SU-DHL-6 (cell line): ENCODE measurements at regions not wholly inside any gene's neighbourhood (a gene's known extent, or its start where the extent isn't known, plus 50 kb on each side); places are given as distances from the start of the nearest gene placed in this dataset.
A peak's percentile ranks its signal among the peaks of the same experiment; 100 is the strongest.

Source experiments
- H2AFZ ChIP-seq: fragments of 200-600 bp; sonication (generic); 2 replicates; pipeline ENCODE4 v1.6.1; 2014; ENCODE audit warnings: low read depth, mild to moderate bottlenecking, moderate library complexity, mixed read lengths, antibody characterized with exemption, low read length; ENCODE audit not compliant: severe bottlenecking
- H3F3A ChIP-seq: fragments of 200-600 bp; shearing (Covaris generic); 2 replicates; pipeline ENCODE4 v1.6.0; 2016; ENCODE audit warnings: antibody characterized with exemption, mild to moderate bottlenecking; ENCODE audit not compliant: insufficient read depth
- H3K27ac ChIP-seq: fragments of 200-600 bp; sonication (generic); 2 replicates; pipeline ENCODE4 v1.5.1; 2016; ENCODE audit warnings: low read depth, mild to moderate bottlenecking, low read length, moderate library complexity, mixed read lengths
- H3K27me3 ChIP-seq: fragments of 200-600 bp; sonication (generic), shearing (Covaris generic); 2 replicates; pipeline ENCODE4 v1.6.0; 2014; ENCODE audit warnings: mild to moderate bottlenecking, low read length
- H3K36me3 ChIP-seq: fragments of 200-600 bp; sonication (generic); 2 replicates; pipeline ENCODE4 v1.6.1; 2014; ENCODE audit warnings: mild to moderate bottlenecking, low read length, mixed read lengths
- H3K4me2 ChIP-seq: fragments of 300-600, 200-600 bp; shearing (Covaris generic), sonication (generic); 2 replicates; pipeline ENCODE4 v1.6.0; 2014; ENCODE audit warnings: low read length, low read depth, mild to moderate bottlenecking; ENCODE audit not compliant: poor library complexity, severe bottlenecking
- H3K4me3 ChIP-seq: fragments of 200-600 bp; sonication (generic); 2 replicates; pipeline ENCODE4 v1.5.1; 2014; ENCODE audit warnings: antibody characterized with exemption, low read length, mild to moderate bottlenecking, mixed read lengths; ENCODE audit not compliant: insufficient read depth, poor library complexity, severe bottlenecking
- H3K79me2 ChIP-seq: fragments of 200-600 bp; sonication (generic); 2 replicates; pipeline ENCODE4 v1.6.1; 2014; ENCODE audit warnings: mild to moderate bottlenecking, low read length, moderate library complexity; ENCODE audit not compliant: insufficient read depth
- H3K9ac ChIP-seq: fragments of 200-600 bp; sonication (generic); 2 replicates; pipeline ENCODE4 v1.7.0; 2014; ENCODE audit warnings: mild to moderate bottlenecking, low read length
- H3K9me2 ChIP-seq: fragments of 200-600 bp; sonication (generic); replicated peaks from 2 replicates; pipeline ENCODE4 v1.6.1; 2014; ENCODE audit warnings: low read length; ENCODE audit not compliant: insufficient read depth
- H3K9me3 ChIP-seq: fragments of 200-600 bp; sonication (generic); 2 replicates; pipeline ENCODE4 v1.6.1; 2014; ENCODE audit warnings: low read length, mixed read lengths; ENCODE audit not compliant: insufficient read depth
- H4K20me1 ChIP-seq: fragments of 200-600 bp; sonication (generic); 2 replicates; pipeline ENCODE4 v1.6.1; 2014; ENCODE audit warnings: low read depth, mild to moderate bottlenecking, antibody characterized with exemption, low read length, moderate library complexity, mixed read lengths
- EZH2phosphoT487 ChIP-seq: fragments of 200-600 bp; sonication (generic), shearing (Covaris generic); conservative IDR thresholded peaks from 2 replicates; pipeline ENCODE4 v1.6.1; 2018; ENCODE audit warnings: mild to moderate bottlenecking, antibody characterized with exemption, low read length, moderate library complexity, mixed read lengths
- TF ChIP-seq, protein P1 (sequence below): fragments of 200-600 bp; sonication (generic); IDR thresholded peaks from one replicate; pipeline ENCODE4 v1.5.1; 2017; ENCODE audit warnings: antibody characterized with exemption, mild to moderate bottlenecking, low read length, moderate library complexity; ENCODE audit not compliant: insufficient read depth, poor library complexity, severe bottlenecking

DNA sequence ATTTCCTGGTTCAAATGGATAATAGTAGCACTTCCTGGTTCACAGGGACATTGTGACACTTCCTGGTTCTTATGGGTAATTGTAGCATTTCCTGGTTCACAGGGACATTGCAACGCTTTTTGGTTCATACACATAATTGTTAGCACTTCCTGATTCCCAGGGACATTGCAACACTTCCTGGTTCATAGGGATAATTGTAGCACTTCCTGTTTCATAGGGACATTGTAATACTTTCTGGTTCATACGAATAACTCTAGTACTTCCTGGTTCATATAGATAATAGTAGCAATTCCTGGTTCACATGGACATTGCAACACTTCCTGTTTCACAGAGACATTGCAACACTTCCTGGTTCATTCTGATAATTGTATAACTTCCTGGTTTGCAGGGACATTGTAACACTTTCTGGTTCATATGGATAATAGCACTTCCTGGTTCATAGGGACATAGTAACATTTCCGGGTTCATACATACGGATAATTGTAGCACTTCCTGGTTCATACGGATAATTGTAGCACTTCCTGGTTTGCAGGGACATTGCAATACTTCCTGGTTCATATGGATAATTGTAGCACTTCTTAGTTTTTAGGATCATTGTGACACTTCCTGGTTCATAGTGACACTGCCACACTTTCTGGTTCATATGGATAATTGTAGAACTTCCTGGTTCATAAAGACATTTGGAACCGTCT lies 61.6 kb upstream of the CD99 start:
- H3K4me2 ChIP-seq = no peak overlapping the region
- H3K79me2 ChIP-seq = no peaks in the 10 kb centered on the region
- H3K4me3 ChIP-seq = no peak overlapping the region
- peak overlapping the region; percentile 82 for H3K27ac ChIP-seq
- no peaks in the 10 kb centered on the region for H3K9me2 ChIP-seq
- peak overlapping the region; percentile 10 for H2AFZ ChIP-seq
- H4K20me1 ChIP-seq = no peaks in the 10 kb centered on the region
- peaks cover 7% of the 10 kb centered on the region for H3K36me3 ChIP-seq
- TF ChIP-seq, protein P1, sequence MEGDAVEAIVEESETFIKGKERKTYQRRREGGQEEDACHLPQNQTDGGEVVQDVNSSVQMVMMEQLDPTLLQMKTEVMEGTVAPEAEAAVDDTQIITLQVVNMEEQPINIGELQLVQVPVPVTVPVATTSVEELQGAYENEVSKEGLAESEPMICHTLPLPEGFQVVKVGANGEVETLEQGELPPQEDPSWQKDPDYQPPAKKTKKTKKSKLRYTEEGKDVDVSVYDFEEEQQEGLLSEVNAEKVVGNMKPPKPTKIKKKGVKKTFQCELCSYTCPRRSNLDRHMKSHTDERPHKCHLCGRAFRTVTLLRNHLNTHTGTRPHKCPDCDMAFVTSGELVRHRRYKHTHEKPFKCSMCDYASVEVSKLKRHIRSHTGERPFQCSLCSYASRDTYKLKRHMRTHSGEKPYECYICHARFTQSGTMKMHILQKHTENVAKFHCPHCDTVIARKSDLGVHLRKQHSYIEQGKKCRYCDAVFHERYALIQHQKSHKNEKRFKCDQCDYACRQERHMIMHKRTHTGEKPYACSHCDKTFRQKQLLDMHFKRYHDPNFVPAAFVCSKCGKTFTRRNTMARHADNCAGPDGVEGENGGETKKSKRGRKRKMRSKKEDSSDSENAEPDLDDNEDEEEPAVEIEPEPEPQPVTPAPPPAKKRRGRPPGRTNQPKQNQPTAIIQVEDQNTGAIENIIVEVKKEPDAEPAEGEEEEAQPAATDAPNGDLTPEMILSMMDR = no peak
- no peak for TF ChIP-seq EZH2phosphoT487
- no peaks in the 10 kb centered on the region for H3K27me3 ChIP-seq
- H3K9ac ChIP-seq = no peak overlapping the region
- no peaks in the 10 kb centered on the region; the same call in 1 of the 2 replicates for H3K9me3 ChIP-seq
- peaks cover 40% of the 10 kb centered on the region for H3F3A ChIP-seq

DNA sequence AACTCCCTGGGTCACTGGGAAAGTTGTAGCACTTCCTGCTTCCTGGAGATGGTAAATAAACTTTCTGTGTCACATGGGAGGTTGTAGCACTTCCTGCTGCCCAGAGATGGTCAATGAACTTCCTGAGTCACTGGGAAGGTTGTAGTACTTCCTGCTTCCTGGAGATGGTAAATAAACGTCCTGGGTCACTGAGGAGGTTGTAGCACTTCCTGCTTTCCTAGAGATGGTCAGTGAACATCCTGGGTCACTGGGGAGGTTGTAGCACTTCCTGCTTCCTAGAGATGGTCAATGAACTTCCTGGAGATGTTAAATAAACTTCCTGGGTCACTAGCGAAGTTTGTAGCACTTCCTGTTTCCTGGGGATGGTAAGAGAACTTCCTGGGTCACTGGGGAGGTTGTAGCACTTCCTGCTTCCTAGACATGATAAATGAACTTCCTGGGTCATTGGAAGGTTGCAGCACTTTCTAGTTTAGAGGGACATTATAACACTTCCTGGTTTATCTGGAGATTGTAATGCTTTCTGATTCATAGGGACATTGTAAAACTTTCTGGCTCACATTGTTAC lies 62.3 kb upstream of the CD99 start:
- H3K4me3 ChIP-seq = no peak overlapping the region
- peak overlapping the region; percentile 82 for H3K27ac ChIP-seq
- no peak for TF ChIP-seq EZH2phosphoT487
- TF ChIP-seq, protein P1 = no peak
- H3K27me3 ChIP-seq = no peaks in the 10 kb centered on the region
- H3K79me2 ChIP-seq = no peaks in the 10 kb centered on the region
- peak overlapping the region; percentile 10 for H2AFZ ChIP-seq
- H3K9ac ChIP-seq = no peak overlapping the region
- H3K9me2 ChIP-seq = no peaks in the 10 kb centered on the region
- H4K20me1 ChIP-seq = no peaks in the 10 kb centered on the region
- no peak overlapping the region for H3K4me2 ChIP-seq
- H3K36me3 ChIP-seq = peaks cover 7% of the 10 kb centered on the region
- H3F3A ChIP-seq = peaks cover 40% of the 10 kb centered on the region
- H3K9me3 ChIP-seq = no peaks in the 10 kb centered on the region; the same call in 1 of the 2 replicates

DNA sequence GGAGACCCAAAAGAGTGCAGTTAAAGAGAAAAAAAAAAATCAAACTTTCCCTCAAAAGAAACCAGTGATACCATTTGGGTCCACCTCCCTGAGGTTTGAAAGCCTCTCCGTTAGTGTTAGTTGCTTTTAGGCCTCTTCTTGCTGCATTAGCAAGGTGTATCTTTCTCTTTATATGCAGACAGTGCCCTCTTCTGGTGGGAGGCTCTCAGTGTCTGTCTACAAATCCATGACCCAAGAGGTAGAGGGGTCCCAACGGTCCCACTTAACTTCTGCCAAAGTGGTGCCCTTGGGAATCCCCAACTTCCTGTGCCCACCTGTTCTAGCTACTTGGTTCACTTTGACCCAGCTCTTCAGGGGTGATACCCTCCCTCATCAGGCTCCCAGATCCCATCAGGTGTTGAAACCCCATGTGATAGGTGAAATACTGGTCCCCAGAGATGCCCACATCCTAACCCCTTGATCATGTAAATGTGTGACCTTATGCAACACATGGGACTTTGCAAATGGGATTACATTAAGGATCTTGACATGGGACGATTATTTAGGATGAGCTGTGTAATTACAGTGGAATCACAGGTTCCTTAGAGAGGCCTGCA lies 63.7 kb upstream of the CD99 start:
- H4K20me1 ChIP-seq = no peaks in the 10 kb centered on the region
- peaks cover 7% of the 10 kb centered on the region for H3K36me3 ChIP-seq
- no peak overlapping the region for H2AFZ ChIP-seq
- H3K4me3 ChIP-seq = no peak overlapping the region
- H3K4me2 ChIP-seq = no peak overlapping the region
- no peaks in the 10 kb centered on the region; the same call in 1 of the 2 replicates for H3K9me3 ChIP-seq
- TF ChIP-seq, protein P1 = peak; percentile 48
- TF ChIP-seq EZH2phosphoT487 = no peak
- H3F3A ChIP-seq = peaks cover 28% of the 10 kb centered on the region
- H3K9me2 ChIP-seq = no peaks in the 10 kb centered on the region
- H3K79me2 ChIP-seq = no peaks in the 10 kb centered on the region
- H3K9ac ChIP-seq = no peak overlapping the region
- no peaks in the 10 kb centered on the region for H3K27me3 ChIP-seq
- no peak overlapping the region for H3K27ac ChIP-seq
